Stomach smooth muscle (tissue), 2 donors: ENCODE measurements at regions not wholly inside any gene's neighbourhood (a gene's known extent, or its start where the extent isn't known, plus 50 kb on each side); places are given as distances from the start of the nearest gene placed in this dataset.

Experiments
- H3K27ac ChIP-seq: one replicate; pipeline ENCODE4 v1.7.0; 2013; ENCODE audit warnings: mild to moderate bottlenecking, low read length, inconsistent platforms
- H3K27me3 ChIP-seq, 2 donors: one replicate each; pipeline ENCODE4 v1.7.0; 2013; ENCODE audit warnings: low read length in 2 of 2; ENCODE audit not compliant: insufficient read depth in 2 of 2, control insufficient read depth in 1 of 2
- H3K36me3 ChIP-seq, 2 donors: one replicate each; pipeline ENCODE4 v1.7.0; 2013; ENCODE audit warnings: low read length in 2 of 2; ENCODE audit not compliant: control insufficient read depth in 2 of 2, insufficient read depth in 2 of 2
- H3K4me1 ChIP-seq: one replicate; pipeline ENCODE4 v1.7.0; 2013; ENCODE audit warnings: low read length; ENCODE audit not compliant: control insufficient read depth, insufficient read depth
- H3K4me3 ChIP-seq, 2 donors: one replicate each; pipeline ENCODE4 v1.7.0; 2013; ENCODE audit warnings: low read length in 2 of 2
- H3K9ac ChIP-seq, 2 donors: one replicate each; pipeline ENCODE4 v1.7.0; 2013; ENCODE audit warnings: low read length in 2 of 2, mild to moderate bottlenecking in 1 of 2
- H3K9me3 ChIP-seq, 2 donors: one replicate each; pipeline ENCODE4 v1.7.0; 2013; ENCODE audit warnings: low read length in 2 of 2; ENCODE audit not compliant: control insufficient read depth in 2 of 2
- donor health status: healthy.
- donor health status: Pancreatic carcinoma.

DNA sequence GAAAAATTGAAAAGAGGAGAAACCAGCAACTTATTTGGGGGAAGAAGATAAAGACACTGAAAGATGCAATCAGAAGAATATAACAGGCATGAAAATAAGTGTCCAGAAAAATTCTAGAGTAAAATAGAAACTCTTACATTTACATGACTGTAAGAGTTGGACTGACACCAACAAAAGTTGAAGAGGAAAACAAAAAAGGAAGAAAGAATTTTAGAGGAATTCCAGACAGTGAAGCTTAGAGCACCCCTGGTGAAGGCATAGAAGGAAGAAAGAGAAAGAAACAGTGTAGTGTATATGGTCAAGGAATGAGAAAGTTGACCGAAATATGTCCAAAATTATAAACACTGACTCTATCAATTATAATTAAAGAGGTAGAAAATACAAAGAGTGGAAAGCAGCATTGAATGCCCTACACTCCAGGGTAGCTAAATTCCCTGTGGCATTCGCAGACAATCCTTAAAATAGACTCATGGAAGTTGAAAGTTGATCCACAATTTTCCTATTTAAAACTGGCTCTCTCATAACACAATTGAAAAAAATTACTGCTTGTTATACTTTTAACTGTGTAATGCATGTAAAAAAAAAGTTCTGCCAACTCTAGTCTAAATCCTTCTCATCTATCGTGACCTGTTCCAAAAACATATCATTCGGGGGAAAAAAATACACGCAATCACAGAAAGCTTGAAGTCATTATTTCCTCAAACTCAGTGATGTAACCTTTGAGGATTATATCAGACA, 102.6 kb upstream of the ABI3BP start:
- Histone ChIP-seq H3K4me3 (no peak overlapping the region), H3K27ac (no peak overlapping the region), H3K36me3 (no peaks in the 10 kb centered on the region), H3K4me1 (no peaks in the 10 kb centered on the region), H3K27me3 (no peaks in the 10 kb centered on the region), H3K9me3 (no peaks in the 10 kb centered on the region), H3K9ac (no peak overlapping the region)

DNA sequence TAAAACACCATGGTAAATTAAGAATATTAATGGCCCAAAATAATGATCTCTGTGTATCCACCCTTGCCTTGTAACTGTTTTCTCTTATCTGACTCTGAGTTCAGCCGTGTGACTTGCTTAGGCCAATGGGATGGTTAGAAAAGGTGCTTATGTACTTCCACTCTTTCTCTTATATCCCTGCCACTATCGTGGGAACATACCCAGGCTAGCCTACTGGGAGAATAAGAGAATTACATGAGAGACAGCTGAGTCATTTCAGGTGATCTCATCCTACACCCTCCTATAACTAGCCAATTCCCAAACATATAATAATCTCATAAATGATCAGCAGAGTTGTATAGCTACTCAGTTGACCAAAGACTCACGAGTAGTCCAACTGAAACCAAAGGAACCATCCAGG, 98.3 kb upstream of the ABI3BP start:
- no peak overlapping the region for H3K4me3 ChIP-seq
- no peak overlapping the region for H3K9ac ChIP-seq
- H3K4me1 ChIP-seq: no peaks in the 10 kb centered on the region
- no peaks in the 10 kb centered on the region for H3K36me3 ChIP-seq
- H3K27me3 ChIP-seq: no peaks in the 10 kb centered on the region
- H3K9me3 ChIP-seq: no peaks in the 10 kb centered on the region
- H3K27ac ChIP-seq: no peak overlapping the region

- Histone ChIP-seq H3K4me3 (no peak overlapping the region), H3K9ac (no peak overlapping the region), H3K4me1 (no peaks in the 10 kb centered on the region), H3K27ac (no peak overlapping the region), H3K9me3 (no peaks in the 10 kb centered on the region), H3K27me3 (no peaks in the 10 kb centered on the region), H3K36me3 (no peaks in the 10 kb centered on the region)
These were observed 92.5 kb upstream of the ABI3BP start for GRCh38 chr3:101085752-101086151.

- no peaks in the 10 kb centered on the region for H3K27me3 ChIP-seq
- no peaks in the 10 kb centered on the region for H3K4me1 ChIP-seq
- no peaks in the 10 kb centered on the region for H3K9me3 ChIP-seq
- H3K27ac ChIP-seq: no peak overlapping the region
- no peak overlapping the region for H3K9ac ChIP-seq
- no peaks in the 10 kb centered on the region for H3K36me3 ChIP-seq
- H3K4me3 ChIP-seq: no peak overlapping the region
These were observed 91.2 kb upstream of the ABI3BP start for GRCh38 chr3:101084404-101084803.

GRCh38 chr3:101081999-101082398, 88.8 kb upstream of the ABI3BP start:
- no peak overlapping the region for H3K4me3 ChIP-seq
- H3K27me3 ChIP-seq: no peaks in the 10 kb centered on the region
- H3K9me3 ChIP-seq: no peaks in the 10 kb centered on the region
- H3K27ac ChIP-seq: no peak overlapping the region
- H3K36me3 ChIP-seq: no peaks in the 10 kb centered on the region
- no peaks in the 10 kb centered on the region for H3K4me1 ChIP-seq
- H3K9ac ChIP-seq: no peak overlapping the region

DNA sequence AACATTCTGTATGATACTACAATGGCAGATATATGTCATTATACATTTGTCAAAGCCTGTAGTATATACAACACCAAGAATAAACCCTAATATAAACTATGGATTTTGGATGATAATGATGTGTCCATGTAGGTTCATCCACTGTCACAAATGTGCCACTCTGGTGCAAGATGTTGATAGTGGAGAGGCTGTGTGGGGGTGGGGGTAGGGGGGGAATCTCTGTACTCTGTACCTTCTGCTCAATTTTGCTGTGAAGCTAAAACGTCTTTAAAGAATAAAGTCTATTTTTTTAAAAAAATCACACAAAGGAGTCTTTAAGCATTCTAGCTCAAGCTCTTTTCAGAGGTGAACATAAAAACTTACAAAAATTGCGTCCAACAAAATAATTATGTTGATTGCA, 88.2 kb upstream of the ABI3BP start:
- H3K9me3 ChIP-seq: no peaks in the 10 kb centered on the region
- H3K4me1 ChIP-seq: no peaks in the 10 kb centered on the region
- no peak overlapping the region for H3K27ac ChIP-seq
- H3K9ac ChIP-seq: no peak overlapping the region
- no peaks in the 10 kb centered on the region for H3K27me3 ChIP-seq
- H3K36me3 ChIP-seq: no peaks in the 10 kb centered on the region
- no peak overlapping the region for H3K4me3 ChIP-seq

DNA sequence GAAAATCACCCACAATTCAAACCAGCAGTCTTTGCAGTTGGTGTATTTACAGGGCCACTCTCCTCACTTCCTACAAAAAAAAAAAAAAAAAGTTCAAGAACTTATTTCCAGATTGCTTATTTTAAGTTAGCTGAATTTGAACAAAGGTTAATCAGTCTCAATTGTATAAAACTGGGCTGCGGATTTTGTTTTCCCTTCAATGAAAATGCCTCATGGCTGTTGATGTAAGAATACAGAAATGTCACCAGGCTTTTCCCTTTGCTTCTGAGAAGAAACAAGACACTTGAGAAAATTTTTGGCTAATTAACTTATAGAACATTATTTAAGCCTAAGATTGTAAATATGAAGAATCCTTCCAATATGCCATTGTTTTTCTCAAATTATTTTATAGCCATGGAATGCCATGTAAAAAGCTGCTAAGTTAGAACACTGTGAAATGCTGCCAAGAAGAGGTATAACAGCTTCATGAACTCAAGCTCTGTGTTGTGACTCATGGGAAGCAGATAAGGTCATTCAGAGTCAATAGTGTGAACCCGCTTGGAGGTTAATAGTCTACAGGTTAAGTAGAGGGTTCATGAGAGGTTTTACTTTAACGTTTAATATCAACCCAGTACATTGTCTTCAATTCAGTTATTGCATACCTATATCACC, 84.3 kb upstream of the ABI3BP start:
- Histone ChIP-seq H3K36me3 (no peaks in the 10 kb centered on the region), H3K4me3 (no peak overlapping the region), H3K27me3 (no peaks in the 10 kb centered on the region), H3K9me3 (no peaks in the 10 kb centered on the region), H3K4me1 (no peaks in the 10 kb centered on the region), H3K9ac (no peak overlapping the region), H3K27ac (no peak overlapping the region)

DNA sequence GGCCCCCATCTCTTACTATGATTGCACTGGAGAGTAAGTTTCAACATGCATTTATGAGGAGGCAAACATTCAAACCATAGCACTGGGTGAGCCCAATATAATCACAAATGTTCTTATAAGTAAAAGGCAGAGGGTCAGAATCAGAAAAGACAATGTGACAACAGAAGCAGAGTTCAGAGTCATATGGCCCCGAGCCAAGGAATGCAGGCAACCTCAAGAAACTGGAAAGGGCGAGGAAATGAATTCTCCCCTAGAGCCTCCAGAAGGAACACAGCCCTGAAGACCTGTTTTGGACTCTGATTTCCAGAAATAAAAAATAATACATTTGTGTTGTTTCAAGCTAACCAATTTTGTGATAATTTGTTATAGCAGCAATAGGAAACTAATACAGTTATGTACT, 81.3 kb upstream of the ABI3BP start:
- Histone ChIP-seq H3K36me3 (no peaks in the 10 kb centered on the region), H3K4me3 (no peak overlapping the region), H3K4me1 (no peaks in the 10 kb centered on the region), H3K27me3 (no peaks in the 10 kb centered on the region), H3K9me3 (no peaks in the 10 kb centered on the region), H3K27ac (no peak overlapping the region), H3K9ac (no peak overlapping the region)

DNA sequence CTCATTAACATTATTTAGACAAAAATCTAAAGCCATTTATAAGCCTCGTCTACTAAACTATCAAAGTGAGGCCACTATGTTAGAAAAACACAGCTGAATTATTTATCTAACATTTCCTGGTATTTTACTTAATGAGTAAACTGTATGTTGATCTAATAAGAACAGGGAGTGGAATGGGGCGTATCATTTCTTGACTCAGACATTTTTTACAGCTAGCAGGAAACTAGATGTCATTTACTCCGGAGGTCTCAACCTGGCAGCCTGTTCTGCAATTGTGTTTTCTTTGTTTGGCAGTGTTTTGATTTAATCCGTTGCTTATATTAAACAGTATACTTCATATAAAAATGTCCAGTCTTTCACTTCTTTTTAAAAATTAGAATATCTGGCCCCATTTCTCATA, 79.1 kb upstream of the ABI3BP start:
- no peaks in the 10 kb centered on the region for H3K36me3 ChIP-seq
- no peak overlapping the region for H3K4me3 ChIP-seq

GRCh38 chr3:101070799-101071121, 77.5 kb upstream of the ABI3BP start:
- Histone ChIP-seq H3K4me3 (no peak overlapping the region), H3K9me3 (no peaks in the 10 kb centered on the region), H3K36me3 (no peaks in the 10 kb centered on the region), H3K27me3 (no peaks in the 10 kb centered on the region), H3K4me1 (no peaks in the 10 kb centered on the region), H3K9ac (no peak overlapping the region), H3K27ac (no peak overlapping the region)

More for the DNA sequence above, 79.1 kb upstream of the ABI3BP start:
- no peaks in the 10 kb centered on the region for H3K27me3 ChIP-seq
- H3K9me3 ChIP-seq: no peaks in the 10 kb centered on the region
- no peaks in the 10 kb centered on the region for H3K4me1 ChIP-seq
- no peak overlapping the region for H3K27ac ChIP-seq
- no peak overlapping the region for H3K9ac ChIP-seq
